ENCODE measurements at regions not wholly inside any gene's neighbourhood (a gene's known extent, or its start where the extent isn't known, plus 50 kb on each side); places are given as distances from the start of the nearest gene placed in this dataset.

GRCh38 chr4:183014361-183015084 is 84.5 kb upstream of the WWC2 start:
- TF ChIP-seq CTCF (IDR thresholded peaks at IDR 0.05; ENCODE audit: unreplicated experiment) = no peak
- no peak for DNase-seq
- CTCF ChIA-PET = interaction anchor here (0.6 kb wide), 1 partner anchor 1917 kb away, joined by 5 read pairs; no protein-coding TSS in a partner anchor
- intact Hi-C loops (cut with micrococcal nuclease; ENCODE audit: unreplicated experiment) = no loop called here
- no TSS peak for BruUV-seq (replicated peaks)
- Mint-ChIP-seq H3K36me3 (ENCODE audit: insufficient read depth, unreplicated experiment) (no peaks in the 10 kb centered on the region), H3K4me1 (ENCODE audit: low read depth, unreplicated experiment) (no peaks in the 10 kb centered on the region), H3K27ac (ENCODE audit: unreplicated experiment) (no peak overlapping the region), H3K27me3 (ENCODE audit: unreplicated experiment) (peaks cover 41% of the 10 kb centered on the region), H3K4me3 (ENCODE audit: low read depth, unreplicated experiment) (no peak overlapping the region), H3K9me3 (ENCODE audit: low read depth, unreplicated experiment) (peaks cover 2% of the 10 kb centered on the region)

GRCh38 chr4:183013730-183014002 is 85.4 kb upstream of the WWC2 start:
- Mint-ChIP-seq H3K4me3 (ENCODE audit: low read depth, unreplicated experiment) (no peak overlapping the region), H3K36me3 (ENCODE audit: insufficient read depth, unreplicated experiment) (no peaks in the 10 kb centered on the region), H3K27ac (ENCODE audit: unreplicated experiment) (no peak overlapping the region), H3K27me3 (ENCODE audit: unreplicated experiment) (peaks cover 49% of the 10 kb centered on the region), H3K4me1 (ENCODE audit: low read depth, unreplicated experiment) (no peaks in the 10 kb centered on the region), H3K9me3 (ENCODE audit: low read depth, unreplicated experiment) (peaks cover 2% of the 10 kb centered on the region)
- BruUV-seq (replicated peaks) = no TSS peak
- CTCF ChIA-PET = no interaction called here
- DNase-seq = no peak
- no peak for TF ChIP-seq CTCF (IDR thresholded peaks at IDR 0.05; ENCODE audit: unreplicated experiment)
- intact Hi-C loops (cut with micrococcal nuclease; ENCODE audit: unreplicated experiment) = no loop called here

DNA sequence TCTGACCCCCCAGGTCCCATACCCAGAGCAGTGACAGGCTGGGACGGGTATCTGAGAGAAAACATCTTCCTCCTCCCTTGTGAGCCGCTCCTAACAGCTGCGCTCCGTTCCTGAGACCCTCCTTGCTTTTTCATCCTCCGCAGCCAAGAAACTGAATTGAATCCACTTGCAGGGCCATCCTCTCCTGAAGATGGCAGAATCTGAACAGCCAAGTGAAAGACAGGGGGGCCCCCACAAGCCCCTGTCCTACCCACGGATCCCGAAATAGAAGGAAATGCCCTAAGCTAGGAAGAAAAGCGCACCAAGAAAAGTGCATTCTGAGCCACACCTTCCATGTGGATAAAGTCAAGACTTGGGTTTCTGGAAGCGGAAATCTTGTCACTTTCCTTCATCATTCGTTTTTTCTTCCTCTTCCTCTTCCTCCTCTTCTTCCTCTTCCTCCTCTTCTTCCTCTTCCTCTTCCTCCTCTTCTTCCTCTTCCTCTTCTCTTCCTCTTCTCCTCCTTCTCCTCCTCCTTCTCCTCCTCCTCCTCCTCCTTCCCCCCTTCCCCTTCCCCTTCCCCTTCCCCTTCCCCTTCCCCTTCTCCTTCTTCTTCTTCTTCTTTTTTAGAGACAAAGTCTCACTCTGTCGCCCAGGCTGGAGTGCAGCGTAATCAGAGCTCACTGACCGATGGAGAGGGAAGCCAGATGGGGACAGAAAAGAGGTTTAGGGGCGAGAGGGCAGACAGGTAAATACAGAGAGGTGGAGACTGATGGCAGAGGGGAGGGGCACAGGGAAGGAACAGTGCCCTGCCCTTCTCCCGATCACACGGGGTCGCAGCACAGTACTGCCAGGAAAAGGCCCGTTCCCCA is 86.0 kb upstream of the WWC2 start:
- no peaks in the 10 kb centered on the region for H3K4me1 Mint-ChIP-seq (ENCODE audit: low read depth, unreplicated experiment)
- peaks cover 55% of the 10 kb centered on the region for H3K27me3 Mint-ChIP-seq (ENCODE audit: unreplicated experiment)
- BruUV-seq (replicated peaks) = no TSS peak
- no peak for TF ChIP-seq CTCF (IDR thresholded peaks at IDR 0.05; ENCODE audit: unreplicated experiment)
- no peak overlapping the region for H3K27ac Mint-ChIP-seq (ENCODE audit: unreplicated experiment)
- no peaks in the 10 kb centered on the region for H3K36me3 Mint-ChIP-seq (ENCODE audit: insufficient read depth, unreplicated experiment)
- peaks cover 2% of the 10 kb centered on the region for H3K9me3 Mint-ChIP-seq (ENCODE audit: low read depth, unreplicated experiment)
- CTCF ChIA-PET = interaction anchor here (0.8 kb wide), 1 partner anchor 95 kb away, joined by 3 read pairs; no protein-coding TSS in a partner anchor
- no peak for DNase-seq
- intact Hi-C loops (cut with micrococcal nuclease; ENCODE audit: unreplicated experiment) = no loop called here
- no peak overlapping the region for H3K4me3 Mint-ChIP-seq (ENCODE audit: low read depth, unreplicated experiment)

- Mint-ChIP-seq H3K36me3 (ENCODE audit: insufficient read depth, unreplicated experiment) (no peaks in the 10 kb centered on the region), H3K27ac (ENCODE audit: unreplicated experiment) (no peak overlapping the region), H3K4me3 (ENCODE audit: low read depth, unreplicated experiment) (no peak overlapping the region), H3K9me3 (ENCODE audit: low read depth, unreplicated experiment) (no peaks in the 10 kb centered on the region), H3K27me3 (ENCODE audit: unreplicated experiment) (peaks cover 59% of the 10 kb centered on the region), H3K4me1 (ENCODE audit: low read depth, unreplicated experiment) (no peaks in the 10 kb centered on the region)
- no peak for DNase-seq
- no peak for TF ChIP-seq CTCF (IDR thresholded peaks at IDR 0.05; ENCODE audit: unreplicated experiment)
- intact Hi-C loops (cut with micrococcal nuclease; ENCODE audit: unreplicated experiment) = no loop called here
- CTCF ChIA-PET = no interaction called here
- BruUV-seq (replicated peaks) = no TSS peak
Observed at GRCh38 chr4:183011213-183011907, 87.7 kb upstream of the WWC2 start.
